ENCODE measurements at regions not wholly inside any gene's neighbourhood (a gene's known extent, or its start where the extent isn't known, plus 50 kb on each side); places are given as distances from the start of the nearest gene placed in this dataset.

GRCh38 chr21:30935889-30936168 is 54.4 kb upstream of the KRTAP11-1 start:
- peaks cover 0 to 3% (median 2%) of the 10 kb centered on the region in 3 donors for H3K27me3 Mint-ChIP-seq (ENCODE audit: low read depth in 3 of 3)
- H3K36me3 Mint-ChIP-seq, result no peaks in the 10 kb centered on the region
- H3K9me3 Mint-ChIP-seq, result peaks cover 0 to 5% (median 0%) of the 10 kb centered on the region in 6 donors
- DNase-seq, result no peak
- no peaks in the 10 kb centered on the region for H3K4me1 Mint-ChIP-seq
- H3K4me3 Mint-ChIP-seq, result no peak overlapping the region
- H3K27ac Mint-ChIP-seq, result no peak overlapping the region

- no peak overlapping the region for H3K27ac Mint-ChIP-seq
- H3K4me1 Mint-ChIP-seq, result no peaks in the 10 kb centered on the region
- DNase-seq, result no peak
- H3K36me3 Mint-ChIP-seq, result no peaks in the 10 kb centered on the region
- H3K4me3 Mint-ChIP-seq, result no peak overlapping the region
- peaks cover 0 to 5% (median 0%) of the 10 kb centered on the region in 6 donors for H3K9me3 Mint-ChIP-seq
- H3K27me3 Mint-ChIP-seq (ENCODE audit: low read depth in 3 of 3), result peaks cover 0 to 3% (median 2%) of the 10 kb centered on the region in 3 donors
These were observed 53.9 kb upstream of the KRTAP11-1 start for GRCh38 chr21:30935121-30935888.

GRCh38 chr21:30932686-30933085 is 51.3 kb upstream of the KRTAP11-1 start:
- H3K4me3 Mint-ChIP-seq, result no peak overlapping the region

More at GRCh38 chr21:30932686-30933085, 51.3 kb upstream of the KRTAP11-1 start:
- Mint-ChIP-seq H3K36me3 (no peaks in the 10 kb centered on the region), H3K9me3 (peaks cover 0 to 6% (median 3%) of the 10 kb centered on the region in 6 donors), H3K27ac (no peak overlapping the region), H3K4me1 (no peaks in the 10 kb centered on the region), H3K27me3 (ENCODE audit: low read depth in 3 of 3) (peaks cover 0 to 3% (median 2%) of the 10 kb centered on the region in 3 donors)
- DNase-seq, result no peak
